SK-N-SH (cell line): ENCODE measurements at regions not wholly inside any gene's neighbourhood (a gene's known extent, or its start where the extent isn't known, plus 50 kb on each side); places are given as distances from the start of the nearest gene placed in this dataset.

Source experiments
- CTCF ChIA-PET: fragments of 300-600, 350-600 bp; formaldehyde crosslinking; extraction: SDS; loops from one replicate; lab custom pipeline; 2021; lab: Yijun Ruan, JAX
- POLR2A ChIA-PET: fragments of 350-600 bp; sonication (Branson Sonifier 250); formaldehyde crosslinking; extraction: SDS; loops from one replicate; lab custom pipeline; 2020; ENCODE audit warnings: antibody characterized with exemption, inconsistent platforms; lab: Yijun Ruan, JAX
- DNase-seq: peaks from one replicate; pipeline ENCODE4 v3.0.0; 2012
- H2AFZ ChIP-seq: fragments of 200-600 bp; sonication (generic); 2 replicates; pipeline ENCODE4 v1.8.1; 2016; ENCODE audit warnings: antibody characterized with exemption, mild to moderate bottlenecking, low read depth
- H3F3A ChIP-seq: fragments of 200-600 bp; sonication (generic); replicated peaks from 2 replicates; pipeline ENCODE3; 2016; ENCODE audit warnings: antibody characterized with exemption, mild to moderate bottlenecking; ENCODE audit not compliant: insufficient read depth
- H3K27ac ChIP-seq, 2 experiments: fragments of 200-500 bp in 1 of 2; fragments of 200-600 bp in 1 of 2; sonication (Bioruptor generic) in 1 of 2; sonication (generic), shearing (Covaris generic) in 1 of 2; 2 replicates each; pipeline versions ENCODE4 v1.5.1 to v1.6.1; 2014 to 2016; ENCODE audit warnings: low read depth in 2 of 2, inconsistent platforms in 1 of 2, low read length in 1 of 2, mild to moderate bottlenecking in 1 of 2, mixed read lengths in 1 of 2
- H3K27me3 ChIP-seq: fragments of 200-600 bp; sonication (generic), shearing (Covaris generic); 2 replicates; pipeline ENCODE4 v1.6.1; 2016; ENCODE audit warnings: mixed run types; ENCODE audit not compliant: insufficient read depth
- H3K36me3 ChIP-seq, 2 experiments: fragments of 200-500 bp in 1 of 2; fragments of 200-600 bp in 1 of 2; sonication (Bioruptor generic) in 1 of 2; sonication (generic) in 1 of 2; replicated peaks in 1 of 2; 2 replicates each; pipeline versions ENCODE3 to v1.5.1; 2014 to 2016; ENCODE audit warnings: low read length in 1 of 2, mild to moderate bottlenecking in 1 of 2; ENCODE audit not compliant: insufficient read depth in 2 of 2, control insufficient read depth in 1 of 2
- H3K4me1 ChIP-seq, 2 experiments: fragments of 200-500 bp in 1 of 2; fragments of 200-600 bp in 1 of 2; sonication (Bioruptor generic) in 1 of 2; sonication (generic), shearing (Covaris generic) in 1 of 2; 2 replicates each; pipeline versions ENCODE4 v1.5.1 to v1.6.1; 2014 to 2016; ENCODE audit warnings: low read depth in 1 of 2, low read length in 1 of 2, mixed run types in 1 of 2; ENCODE audit not compliant: insufficient read depth in 2 of 2, control insufficient read depth in 1 of 2
- H3K4me2 ChIP-seq: fragments of 200-600 bp; sonication (generic), shearing (Covaris generic); 2 replicates; pipeline ENCODE4 v1.6.1; 2017; ENCODE audit warnings: mixed run types
- H3K4me3 ChIP-seq, 2 experiments: fragments of 200-500 bp in 1 of 2; fragments of 200-600 bp in 1 of 2; sonication (Bioruptor generic) in 1 of 2; sonication (generic), shearing (Covaris generic) in 1 of 2; 2 replicates each; pipeline versions ENCODE4 v1.5.1 to v1.8.1; 2014 to 2016; ENCODE audit warnings: low read depth in 2 of 2, inconsistent platforms in 1 of 2, low read length in 1 of 2, mild to moderate bottlenecking in 1 of 2, mixed read lengths in 1 of 2, moderate library complexity in 1 of 2
- H3K79me2 ChIP-seq: fragments of 200-600 bp; sonication (generic); 2 replicates; pipeline ENCODE4 v1.8.1; 2017; ENCODE audit warnings: mild to moderate bottlenecking; ENCODE audit not compliant: insufficient read depth
- H3K9ac ChIP-seq: fragments of 200-600 bp; sonication (generic); 2 replicates; pipeline ENCODE4 v1.6.1; 2017; ENCODE audit warnings: mixed run types
- H3K9me2 ChIP-seq: fragments of 200-600 bp; sonication (generic); 2 replicates; pipeline ENCODE4 v1.6.1; 2017; ENCODE audit warnings: mixed run types
- H3K9me3 ChIP-seq: fragments of 200-600 bp; sonication (generic); 2 replicates; pipeline ENCODE4 v1.6.1; 2017; ENCODE audit warnings: mixed run types, mild to moderate bottlenecking, moderate library complexity
- H4K20me1 ChIP-seq: fragments of 200-600 bp; sonication (generic); 2 replicates; pipeline ENCODE4 v1.6.1; 2017; ENCODE audit warnings: mild to moderate bottlenecking, mixed run types; ENCODE audit not compliant: insufficient read depth
- ELF1 ChIP-seq: IDR thresholded peaks from 2 replicates; pipeline ENCODE4 v1.4.0; 2012
- EP300 ChIP-seq, 2 experiments: IDR thresholded peaks; 2 replicates each; pipeline versions ENCODE4 v1.4.0 to v1.6.1; 2012; ENCODE audit warnings: borderline replicate concordance in 1 of 2, low read depth in 1 of 2, low read length in 1 of 2
- FOSL2 ChIP-seq: IDR thresholded peaks from 2 replicates; pipeline ENCODE4 v1.4.0; 2012; ENCODE audit warnings: low read depth, mild to moderate bottlenecking, moderate library complexity, borderline replicate concordance
- FOXJ3 ChIP-seq: sonication (generic); formaldehyde crosslinking; IDR thresholded peaks from 2 replicates; pipeline ENCODE4 v1.5.1; 2020; ENCODE audit warnings: mild to moderate bottlenecking, missing genetic modification reagents
- GATA2 ChIP-seq: sonication (generic); formaldehyde crosslinking; IDR thresholded peaks from 2 replicates; pipeline ENCODE4 v1.5.0; 2020; ENCODE audit warnings: mild to moderate bottlenecking, missing genetic modification reagents
- MEF2A ChIP-seq: IDR thresholded peaks from 2 replicates; pipeline ENCODE4 v1.4.0; 2012; ENCODE audit warnings: low read depth, borderline replicate concordance
- MXI1 ChIP-seq: IDR thresholded peaks from 2 replicates; pipeline ENCODE4 v1.6.1; 2012; ENCODE audit warnings: mild to moderate bottlenecking, low read depth, low read length, improper control_type of control experiment
- NRF1 ChIP-seq: IDR thresholded peaks from 2 replicates; pipeline ENCODE4 v1.6.1; 2012; ENCODE audit warnings: low read depth, mild to moderate bottlenecking, low read length
- POLR2AphosphoS5 ChIP-seq: IDR thresholded peaks from 2 replicates; pipeline ENCODE4 v1.6.1; 2012; ENCODE audit warnings: low read depth, low read length
- RAD21 ChIP-seq: IDR thresholded peaks from 2 replicates; pipeline ENCODE4 v1.6.1; 2012; ENCODE audit warnings: mild to moderate bottlenecking, low read length
- RCOR1 ChIP-seq: fragments of 150-350 bp; IDR thresholded peaks from 2 replicates; pipeline ENCODE4 v1.6.1; 2017; ENCODE audit warnings: antibody characterized with exemption, low read length
- RFX5 ChIP-seq: IDR thresholded peaks from 2 replicates; pipeline ENCODE4 v1.6.1; 2012; ENCODE audit warnings: mild to moderate bottlenecking, improper control_type of control experiment, low read length
- SIN3A ChIP-seq: IDR thresholded peaks from 2 replicates; pipeline ENCODE4 v1.6.1; 2012; ENCODE audit warnings: low read depth, mild to moderate bottlenecking, low read length, moderate library complexity, borderline replicate concordance
- TCF12 ChIP-seq: IDR thresholded peaks from 2 replicates; pipeline ENCODE4 v1.4.0; 2012
- WGBS: methylation state at CpG from one replicate; pipeline ENCODE4 v1.1.6; 2017; ENCODE audit warnings: low lambda C conversion rate; 5-methylcytosine and 5-hydroxymethylcytosine counted together
- TF ChIP-seq, protein P1 (sequence below): IDR thresholded peaks from 2 replicates; pipeline ENCODE4 v1.4.0; 2012; ENCODE audit warnings: low read depth
- TF ChIP-seq, protein P2 (sequence below): fragments of 150-350 bp; IDR thresholded peaks from 2 replicates; pipeline ENCODE4 v1.6.1; 2016; ENCODE audit warnings: mild to moderate bottlenecking, low read depth, low read length
- TF ChIP-seq, protein P3 (sequence below): IDR thresholded peaks from 2 replicates; pipeline ENCODE4; 2012
- TF ChIP-seq, protein P4 (sequence below): fragments of 150-350 bp; IDR thresholded peaks from 2 replicates; pipeline ENCODE4 v1.6.1; 2017; ENCODE audit warnings: antibody characterized with exemption, low read length, low read depth, borderline replicate concordance
- TF ChIP-seq, protein P5 (sequence below): IDR thresholded peaks from 2 replicates; pipeline ENCODE4 v1.4.0; 2012; ENCODE audit warnings: low read depth, borderline replicate concordance

DNA sequence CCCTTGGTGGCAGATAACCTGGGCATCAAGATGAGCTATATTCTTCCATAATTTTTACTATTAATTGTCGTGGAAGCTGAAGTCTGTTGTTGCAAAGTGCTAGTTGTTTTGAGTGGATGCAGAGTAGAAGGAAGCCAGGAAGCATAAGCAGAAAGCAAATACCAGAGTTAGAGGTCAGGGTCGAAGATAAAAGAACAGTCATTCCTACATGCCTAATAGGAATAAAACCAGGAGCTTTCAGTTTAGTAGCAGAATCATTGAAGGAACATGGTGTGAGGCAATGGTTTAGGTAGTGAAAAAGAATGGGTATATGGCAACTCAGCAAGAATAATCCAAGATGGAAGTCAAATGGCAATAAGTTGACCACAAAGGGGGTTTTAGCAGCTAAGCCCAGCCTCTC lies 121.6 kb upstream of the FST start:
- Histone ChIP-seq H3K27ac (peak overlapping the region in 1 of 2 experiments; percentile 96; a peak in 1 of 4 replicates), H3F3A (peaks cover 69% of the 10 kb centered on the region), H3K79me2 (no peaks in the 10 kb centered on the region), H3K9me2 (no peaks in the 10 kb centered on the region), H3K27me3 (no peaks in the 10 kb centered on the region), H3K9ac (no peak overlapping the region), H3K4me1 (peaks cover 0 to 42% of the 10 kb centered on the region in 2 experiments; a peak in 3 of 4 replicates), H2AFZ (no peak overlapping the region), H3K4me3 (no peak overlapping the region), H3K4me2 (no peak overlapping the region), H3K36me3 (no peaks in the 10 kb centered on the region), H3K9me3 (no peaks in the 10 kb centered on the region), H4K20me1 (no peaks in the 10 kb centered on the region)
- no peak for DNase-seq
- CTCF ChIA-PET, result no interaction called here
- POLR2A ChIA-PET, result no interaction called here
- 50% methylated on average over 2 of the region's 2 CpGs for WGBS
- no peak for TF ChIP-seq NRF1
- TF ChIP-seq MEF2A, result no peak
- TF ChIP-seq, protein P1, sequence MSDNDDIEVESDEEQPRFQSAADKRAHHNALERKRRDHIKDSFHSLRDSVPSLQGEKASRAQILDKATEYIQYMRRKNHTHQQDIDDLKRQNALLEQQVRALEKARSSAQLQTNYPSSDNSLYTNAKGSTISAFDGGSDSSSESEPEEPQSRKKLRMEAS, result no peak
- TF ChIP-seq, protein P2, sequence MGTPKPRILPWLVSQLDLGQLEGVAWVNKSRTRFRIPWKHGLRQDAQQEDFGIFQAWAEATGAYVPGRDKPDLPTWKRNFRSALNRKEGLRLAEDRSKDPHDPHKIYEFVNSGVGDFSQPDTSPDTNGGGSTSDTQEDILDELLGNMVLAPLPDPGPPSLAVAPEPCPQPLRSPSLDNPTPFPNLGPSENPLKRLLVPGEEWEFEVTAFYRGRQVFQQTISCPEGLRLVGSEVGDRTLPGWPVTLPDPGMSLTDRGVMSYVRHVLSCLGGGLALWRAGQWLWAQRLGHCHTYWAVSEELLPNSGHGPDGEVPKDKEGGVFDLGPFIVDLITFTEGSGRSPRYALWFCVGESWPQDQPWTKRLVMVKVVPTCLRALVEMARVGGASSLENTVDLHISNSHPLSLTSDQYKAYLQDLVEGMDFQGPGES, result no peak
- TF ChIP-seq, protein P3, sequence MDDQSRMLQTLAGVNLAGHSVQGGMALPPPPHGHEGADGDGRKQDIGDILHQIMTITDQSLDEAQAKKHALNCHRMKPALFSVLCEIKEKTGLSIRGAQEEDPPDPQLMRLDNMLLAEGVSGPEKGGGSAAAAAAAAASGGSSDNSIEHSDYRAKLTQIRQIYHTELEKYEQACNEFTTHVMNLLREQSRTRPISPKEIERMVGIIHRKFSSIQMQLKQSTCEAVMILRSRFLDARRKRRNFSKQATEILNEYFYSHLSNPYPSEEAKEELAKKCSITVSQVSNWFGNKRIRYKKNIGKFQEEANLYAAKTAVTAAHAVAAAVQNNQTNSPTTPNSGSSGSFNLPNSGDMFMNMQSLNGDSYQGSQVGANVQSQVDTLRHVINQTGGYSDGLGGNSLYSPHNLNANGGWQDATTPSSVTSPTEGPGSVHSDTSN, result no peak
- no peak for TF ChIP-seq RCOR1
- TF ChIP-seq ELF1, result no peak
- TF ChIP-seq POLR2AphosphoS5, result no peak
- TF ChIP-seq GATA2 (CRISPR knock-in tag), result no peak
- TF ChIP-seq RAD21, result no peak
- TF ChIP-seq FOXJ3 (CRISPR knock-in tag), result no peak
- TF ChIP-seq EP300 (IDR thresholded peaks at IDR 0.05; ENCODE audit: borderline replicate concordance in 1 of 2, low read depth in 1 of 2, low read length in 1 of 2), result no peak
- TF ChIP-seq FOSL2, result no peak
- TF ChIP-seq SIN3A, result no peak
- TF ChIP-seq, protein P4, sequence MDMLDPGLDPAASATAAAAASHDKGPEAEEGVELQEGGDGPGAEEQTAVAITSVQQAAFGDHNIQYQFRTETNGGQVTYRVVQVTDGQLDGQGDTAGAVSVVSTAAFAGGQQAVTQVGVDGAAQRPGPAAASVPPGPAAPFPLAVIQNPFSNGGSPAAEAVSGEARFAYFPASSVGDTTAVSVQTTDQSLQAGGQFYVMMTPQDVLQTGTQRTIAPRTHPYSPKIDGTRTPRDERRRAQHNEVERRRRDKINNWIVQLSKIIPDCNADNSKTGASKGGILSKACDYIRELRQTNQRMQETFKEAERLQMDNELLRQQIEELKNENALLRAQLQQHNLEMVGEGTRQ, result no peak
- TF ChIP-seq, protein P5, sequence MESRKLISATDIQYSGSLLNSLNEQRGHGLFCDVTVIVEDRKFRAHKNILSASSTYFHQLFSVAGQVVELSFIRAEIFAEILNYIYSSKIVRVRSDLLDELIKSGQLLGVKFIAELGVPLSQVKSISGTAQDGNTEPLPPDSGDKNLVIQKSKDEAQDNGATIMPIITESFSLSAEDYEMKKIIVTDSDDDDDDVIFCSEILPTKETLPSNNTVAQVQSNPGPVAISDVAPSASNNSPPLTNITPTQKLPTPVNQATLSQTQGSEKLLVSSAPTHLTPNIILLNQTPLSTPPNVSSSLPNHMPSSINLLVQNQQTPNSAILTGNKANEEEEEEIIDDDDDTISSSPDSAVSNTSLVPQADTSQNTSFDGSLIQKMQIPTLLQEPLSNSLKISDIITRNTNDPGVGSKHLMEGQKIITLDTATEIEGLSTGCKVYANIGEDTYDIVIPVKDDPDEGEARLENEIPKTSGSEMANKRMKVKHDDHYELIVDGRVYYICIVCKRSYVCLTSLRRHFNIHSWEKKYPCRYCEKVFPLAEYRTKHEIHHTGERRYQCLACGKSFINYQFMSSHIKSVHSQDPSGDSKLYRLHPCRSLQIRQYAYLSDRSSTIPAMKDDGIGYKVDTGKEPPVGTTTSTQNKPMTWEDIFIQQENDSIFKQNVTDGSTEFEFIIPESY, result no peak
- TF ChIP-seq TCF12, result no peak
- no peak for TF ChIP-seq MXI1
- no peak for TF ChIP-seq RFX5
